GM12878 (cell line): ENCODE measurements at regions not wholly inside any gene's neighbourhood (a gene's known extent, or its start where the extent isn't known, plus 50 kb on each side); places are given as distances from the start of the nearest gene placed in this dataset.

ENCODE experiments used
- CTCF ChIP-seq, 3 experiments: IDR thresholded peaks in 2 of 3; conservative IDR thresholded peaks in 1 of 3; 2 replicates each; pipeline ENCODE4 v1.5.1; 2011; ENCODE audit warnings: low read depth in 3 of 3, low read length in 3 of 3, mild to moderate bottlenecking in 3 of 3, control low read depth in 2 of 3, moderate library complexity in 2 of 3, inconsistent platforms in 1 of 3, mixed read lengths in 1 of 3; ENCODE audit not compliant: control insufficient read depth in 2 of 3, insufficient read depth in 1 of 3; ENCODE audit errors: extremely low read depth in 1 of 3
- MTA3 ChIP-seq: IDR thresholded peaks from 2 replicates; pipeline ENCODE4 v1.6.1; 2012; ENCODE audit warnings: low read length, inconsistent platforms, borderline replicate concordance
- RAD21 ChIP-seq: IDR thresholded peaks from 2 replicates; pipeline ENCODE4 v1.6.1; 2011; ENCODE audit warnings: mild to moderate bottlenecking, low read depth, low read length, moderate library complexity; ENCODE audit not compliant: insufficient read depth

DNA sequence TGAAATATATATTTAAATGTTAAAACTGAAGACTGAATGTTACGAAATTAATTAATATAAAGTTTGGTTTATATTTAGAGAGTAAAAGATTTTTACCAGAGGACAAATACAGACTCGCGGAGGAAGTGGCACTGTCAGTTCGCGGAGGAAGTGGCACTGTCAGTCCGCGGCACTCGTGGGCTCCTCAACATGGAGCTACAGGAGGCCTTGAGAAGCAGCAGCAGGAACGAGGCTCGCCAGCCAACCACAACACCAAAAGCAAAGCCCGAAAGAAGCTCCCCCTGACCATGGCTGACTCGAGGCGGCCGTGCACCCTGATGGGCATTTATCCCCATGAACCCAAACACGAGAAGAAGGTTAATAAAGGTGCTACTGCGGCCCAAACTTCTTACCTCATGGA is 125.3 kb upstream of the PABPC4L start:
- TF ChIP-seq CTCF (IDR thresholded peaks at IDR 0.05 in 2 of 3, conservative IDR thresholded peaks at IDR 0.05 in 1 of 3; ENCODE audit: control insufficient read depth in 2 of 3, extremely low read depth in 1 of 3, insufficient read depth in 1 of 3, low read depth in 3 of 3, low read length in 3 of 3) (no peak), MTA3 (no peak), RAD21 (no peak)
